Activated naive CD4-positive, alpha-beta T cell treated with anti-CD3 and anti-CD28 coated beads, Interleukin-2, amount 10 ng/mL, durations not matched to agents 7 days and 5 days (primary cell): ENCODE measurements at regions not wholly inside any gene's neighbourhood (a gene's known extent, or its start where the extent isn't known, plus 50 kb on each side); places are given as distances from the start of the nearest gene placed in this dataset.

Experiments
- CTCF ChIA-PET: fragments of 350-600 bp; sonication (Branson Sonifier 250); formaldehyde crosslinking; loops from one replicate; lab custom pipeline; 2021; ENCODE audit warnings: antibody characterized with exemption; lab: Charles Lee
- DNase-seq: peaks from one replicate; pipeline ENCODE4 v3.0.0-alpha.2; 2020
- H3K27ac Mint-ChIP-seq: one replicate; pipeline ENCODE4 v1.8.0; 2021; ENCODE audit warnings: mild to moderate bottlenecking, moderate library complexity, mixed read lengths
- H3K27me3 Mint-ChIP-seq: one replicate; pipeline ENCODE4 v1.8.0; 2021; ENCODE audit warnings: mild to moderate bottlenecking, mixed read lengths
- H3K36me3 Mint-ChIP-seq: one replicate; pipeline ENCODE4 v1.8.0; 2021; ENCODE audit warnings: mixed read lengths
- H3K4me1 Mint-ChIP-seq: one replicate; pipeline ENCODE4 v1.8.0; 2021; ENCODE audit warnings: mixed read lengths
- H3K4me3 Mint-ChIP-seq: one replicate; pipeline ENCODE4 v1.8.0; 2021; ENCODE audit warnings: mild to moderate bottlenecking, moderate library complexity, mixed read lengths
- H3K9me3 Mint-ChIP-seq: one replicate; pipeline ENCODE4 v1.8.0; 2021; ENCODE audit warnings: mixed read lengths

DNA sequence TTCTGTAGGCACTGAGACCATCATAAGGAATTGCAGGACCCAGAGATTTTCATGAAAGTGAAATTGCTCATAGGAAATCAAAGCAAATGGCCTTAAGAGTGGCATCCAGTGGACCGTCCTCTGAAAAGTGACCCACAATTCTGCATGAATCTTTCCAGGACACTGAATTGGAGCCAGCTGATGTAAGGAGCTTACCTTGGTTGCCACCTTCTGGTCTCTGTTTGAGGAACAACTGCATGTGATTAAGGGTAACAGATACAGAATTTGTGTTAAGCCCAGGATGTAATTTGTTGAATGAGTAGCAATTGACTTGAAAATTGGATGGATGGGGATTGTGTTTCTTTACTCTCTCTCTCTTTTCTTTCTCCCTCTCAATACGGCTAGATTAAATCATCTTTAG is 49.9 kb upstream of the GAS1 start:
- no peak for DNase-seq
- Mint-ChIP-seq H3K27me3 (no peaks in the 10 kb centered on the region), H3K36me3 (no peaks in the 10 kb centered on the region), H3K27ac (no peak overlapping the region), H3K4me1 (no peaks in the 10 kb centered on the region), H3K4me3 (no peak overlapping the region), H3K9me3 (no peaks in the 10 kb centered on the region)
- CTCF ChIA-PET: no interaction called here

DNA sequence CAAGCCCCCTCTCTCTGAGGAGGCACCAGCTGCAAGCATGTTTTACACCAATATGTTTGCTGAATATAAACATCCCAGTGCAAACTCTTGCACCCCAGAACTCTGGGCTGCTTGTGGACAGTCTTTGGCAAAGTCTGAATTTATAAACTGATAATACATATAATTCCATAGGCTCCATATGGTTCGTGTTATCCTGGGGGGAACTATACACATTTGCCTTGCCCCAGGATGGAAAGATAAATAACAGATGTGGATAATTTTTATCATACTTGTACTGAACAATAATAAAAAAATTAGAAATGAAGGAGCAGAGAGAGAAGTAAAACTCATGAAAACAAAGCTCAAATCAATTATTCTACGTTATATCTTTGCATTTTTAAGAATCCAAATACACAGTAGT is 50.6 kb upstream of the GAS1 start:
- Mint-ChIP-seq H3K4me3 (no peak overlapping the region), H3K36me3 (no peaks in the 10 kb centered on the region), H3K9me3 (no peaks in the 10 kb centered on the region), H3K27me3 (no peaks in the 10 kb centered on the region), H3K27ac (no peak overlapping the region), H3K4me1 (no peaks in the 10 kb centered on the region)
- no peak for DNase-seq
- CTCF ChIA-PET: no interaction called here

DNA sequence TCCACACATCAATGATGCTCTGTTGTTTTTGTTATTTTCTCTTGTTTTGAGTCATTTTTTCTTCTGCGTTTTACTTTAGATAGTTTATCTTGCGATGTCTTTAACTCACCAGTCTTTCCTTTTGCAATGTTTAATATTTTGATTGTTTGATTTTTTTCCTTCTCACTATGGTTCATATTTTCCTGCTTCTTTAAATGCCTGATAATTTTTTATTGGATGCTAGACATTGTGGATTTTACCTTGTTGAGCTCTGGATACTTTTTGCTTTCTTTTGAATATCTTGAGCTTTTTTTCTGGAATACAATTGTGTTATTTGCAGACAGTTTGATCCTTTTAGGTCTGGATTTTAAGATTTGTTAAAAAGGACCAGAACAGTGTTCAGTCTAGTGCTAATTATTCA is 55.2 kb upstream of the GAS1 start:
- Mint-ChIP-seq H3K36me3 (no peaks in the 10 kb centered on the region), H3K4me1 (no peaks in the 10 kb centered on the region), H3K27me3 (no peaks in the 10 kb centered on the region), H3K4me3 (no peak overlapping the region), H3K9me3 (no peaks in the 10 kb centered on the region), H3K27ac (no peak overlapping the region)
- CTCF ChIA-PET: no interaction called here
- no peak for DNase-seq

DNA sequence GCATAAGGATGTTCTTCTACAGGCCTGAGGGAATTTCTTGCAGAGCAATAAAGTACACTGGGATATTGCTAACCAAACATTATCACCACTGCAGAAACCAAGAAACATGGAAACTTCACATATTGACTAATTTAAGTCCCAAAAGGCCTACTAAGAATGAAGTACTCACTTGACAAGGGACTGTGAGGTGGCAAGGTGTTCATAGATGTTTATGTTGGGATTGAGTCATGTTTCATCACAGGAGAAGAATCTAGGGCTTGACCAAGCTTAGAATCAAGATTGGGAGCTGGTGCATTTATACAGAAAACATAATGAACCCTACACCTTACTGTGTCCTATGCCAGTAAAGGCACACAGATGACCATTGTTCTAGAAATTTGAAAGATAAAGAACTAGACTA is 56.7 kb upstream of the GAS1 start:
- CTCF ChIA-PET: no interaction called here

DNA sequence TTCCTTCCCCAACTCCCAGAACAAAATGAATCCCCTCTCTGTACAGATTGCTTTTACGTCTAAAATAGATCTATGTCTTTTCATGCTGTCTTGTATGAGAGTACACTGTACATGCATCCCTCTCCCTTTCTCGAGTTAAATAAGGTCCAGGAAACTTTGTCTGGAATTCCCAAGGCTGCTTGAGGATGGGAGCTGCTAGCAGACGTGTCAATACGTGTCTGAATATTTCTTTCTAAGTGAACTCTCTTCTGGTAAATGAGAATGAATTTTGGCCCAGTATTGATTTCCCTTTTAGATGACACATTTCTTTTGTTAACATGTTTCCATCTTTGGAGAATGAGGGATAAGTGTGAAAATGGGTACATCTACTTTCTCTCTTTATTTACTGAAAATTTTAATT is 59.6 kb upstream of the GAS1 start:
- DNase-seq: no peak
- no peaks in the 10 kb centered on the region for H3K9me3 Mint-ChIP-seq
- no peak overlapping the region for H3K4me3 Mint-ChIP-seq
- no peak overlapping the region for H3K27ac Mint-ChIP-seq
- no peaks in the 10 kb centered on the region for H3K36me3 Mint-ChIP-seq
- CTCF ChIA-PET: no interaction called here
- no peaks in the 10 kb centered on the region for H3K27me3 Mint-ChIP-seq
- no peaks in the 10 kb centered on the region for H3K4me1 Mint-ChIP-seq

More for the DNA sequence above, 56.7 kb upstream of the GAS1 start:
- Mint-ChIP-seq H3K4me1 (no peaks in the 10 kb centered on the region), H3K27me3 (no peaks in the 10 kb centered on the region), H3K4me3 (no peak overlapping the region), H3K36me3 (no peaks in the 10 kb centered on the region), H3K27ac (no peak overlapping the region), H3K9me3 (no peaks in the 10 kb centered on the region)
- no peak for DNase-seq

DNA sequence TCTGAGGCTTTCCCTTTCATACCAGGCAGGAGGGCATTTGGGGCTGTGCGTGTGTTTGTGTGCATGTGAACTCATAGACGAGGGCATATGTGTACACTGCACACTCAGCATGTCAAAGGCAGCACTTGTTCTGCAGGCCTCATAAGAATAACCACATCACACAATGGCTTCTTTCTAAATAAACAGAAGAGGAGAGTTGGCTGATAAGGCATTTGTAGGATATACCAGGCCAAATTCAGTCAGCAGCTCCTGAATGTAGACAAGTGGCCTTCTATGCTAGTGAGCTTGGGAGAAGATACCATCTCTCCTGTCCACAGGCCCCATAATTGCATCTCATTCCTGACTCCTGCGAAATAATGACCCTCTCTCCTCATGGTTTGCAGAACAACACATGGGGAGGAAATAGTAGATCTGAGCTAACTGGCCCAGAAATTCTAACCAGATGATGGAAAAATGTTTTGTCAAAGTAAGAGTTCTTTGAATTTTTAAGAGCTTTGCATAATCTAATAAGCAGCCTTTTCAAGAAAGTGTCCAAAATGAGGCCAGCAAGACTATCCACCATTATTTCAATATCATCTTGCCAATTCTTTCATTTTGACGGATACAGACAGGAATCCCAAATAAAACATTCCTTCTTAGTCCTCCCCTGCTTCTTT is 60.5 kb upstream of the GAS1 start:
- Mint-ChIP-seq H3K4me3 (no peak overlapping the region), H3K36me3 (no peaks in the 10 kb centered on the region), H3K4me1 (no peaks in the 10 kb centered on the region), H3K27me3 (no peaks in the 10 kb centered on the region), H3K9me3 (no peaks in the 10 kb centered on the region), H3K27ac (no peak overlapping the region)
- DNase-seq: no peak
- CTCF ChIA-PET: no interaction called here

DNA sequence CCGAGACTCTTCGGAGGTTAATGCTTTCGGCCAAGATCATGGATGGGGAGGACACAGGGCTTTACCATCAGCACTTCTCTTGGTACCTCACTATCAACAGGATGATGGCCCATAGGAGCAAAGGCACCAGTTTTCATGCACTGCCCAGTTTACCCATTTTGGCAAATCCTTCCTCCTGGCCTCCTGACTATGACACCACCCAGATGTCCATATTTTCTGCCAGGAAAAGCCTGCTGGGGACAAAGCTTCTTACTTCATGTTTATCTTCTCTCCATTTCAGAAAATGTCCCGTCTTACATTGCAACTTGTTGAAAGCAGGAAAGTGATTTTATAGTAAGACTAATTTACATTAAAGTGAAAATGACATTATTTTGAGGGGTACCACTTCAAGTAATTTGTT is 61.4 kb upstream of the GAS1 start:
- CTCF ChIA-PET: no interaction called here
- H3K27ac Mint-ChIP-seq: no peak overlapping the region
- H3K36me3 Mint-ChIP-seq: no peaks in the 10 kb centered on the region
- H3K4me1 Mint-ChIP-seq: no peaks in the 10 kb centered on the region
- no peaks in the 10 kb centered on the region for H3K27me3 Mint-ChIP-seq
- H3K4me3 Mint-ChIP-seq: no peak overlapping the region
- DNase-seq: no peak
- no peaks in the 10 kb centered on the region for H3K9me3 Mint-ChIP-seq

DNA sequence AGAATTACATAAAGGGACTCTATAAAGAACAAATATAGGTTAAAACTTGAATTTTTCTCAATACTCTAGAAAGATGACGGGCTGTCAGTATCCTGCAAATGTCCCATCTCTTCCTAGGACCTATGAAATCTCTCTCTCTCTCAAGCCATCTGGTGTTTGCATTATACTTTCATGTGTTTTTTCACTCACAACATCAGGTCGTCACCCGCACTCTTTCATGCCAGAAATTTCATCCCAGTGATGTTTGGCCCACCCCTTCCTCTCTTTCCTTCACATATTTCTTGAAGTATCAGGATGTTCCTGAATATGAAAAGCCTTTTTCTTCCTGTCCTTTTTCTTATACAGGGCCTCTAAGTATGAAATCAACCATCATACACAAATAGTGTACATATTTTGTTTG is 63.3 kb upstream of the GAS1 start:
- Mint-ChIP-seq H3K9me3 (no peaks in the 10 kb centered on the region), H3K36me3 (no peaks in the 10 kb centered on the region), H3K27ac (no peak overlapping the region), H3K27me3 (no peaks in the 10 kb centered on the region), H3K4me1 (no peaks in the 10 kb centered on the region), H3K4me3 (no peak overlapping the region)
- CTCF ChIA-PET: no interaction called here
- DNase-seq: no peak

DNA sequence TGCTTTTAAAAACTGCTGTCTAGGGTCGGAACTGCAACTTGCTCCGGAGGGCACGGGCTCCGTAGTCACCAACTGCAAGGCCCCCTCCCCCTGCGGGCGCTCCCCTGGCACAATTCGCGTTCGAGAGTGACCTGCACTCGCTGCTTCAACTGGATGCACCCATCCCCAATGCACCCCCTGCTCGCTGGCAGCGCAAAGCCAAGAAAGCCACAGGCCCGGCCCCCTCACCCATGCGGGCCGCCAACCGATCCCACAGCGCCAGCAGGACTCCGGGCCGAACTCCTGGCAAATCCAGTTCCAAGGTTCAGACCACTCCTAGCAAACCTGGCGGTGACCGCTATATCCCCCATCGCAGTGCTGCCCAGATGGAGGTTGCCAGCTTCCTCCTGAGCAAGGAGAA is 64.2 kb upstream of the GAS1 start:
- H3K27ac Mint-ChIP-seq: no peak overlapping the region
- no peak for DNase-seq
- no peak overlapping the region for H3K4me3 Mint-ChIP-seq

DNA sequence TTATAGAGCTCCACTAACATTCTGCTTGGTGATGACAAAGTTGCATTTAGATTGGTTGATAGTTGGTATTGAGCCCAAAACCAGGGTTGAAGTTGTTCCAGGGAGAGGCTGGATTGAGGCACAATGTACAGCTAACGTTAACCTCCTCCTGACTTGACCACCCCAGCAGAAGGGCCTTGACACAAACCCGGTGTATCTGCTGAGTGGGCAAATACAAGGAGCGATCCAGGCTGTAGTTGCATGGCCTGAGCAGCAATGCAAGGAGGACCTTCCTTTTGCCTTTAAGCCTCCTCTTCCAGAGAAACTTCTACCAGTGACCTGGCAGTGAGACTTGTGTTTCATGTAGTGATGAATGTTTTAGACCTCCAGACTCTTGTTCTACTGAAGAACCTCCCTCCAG is 66.2 kb upstream of the GAS1 start:
- Mint-ChIP-seq H3K27ac (no peak overlapping the region), H3K36me3 (no peaks in the 10 kb centered on the region), H3K27me3 (no peaks in the 10 kb centered on the region), H3K9me3 (no peaks in the 10 kb centered on the region), H3K4me1 (no peaks in the 10 kb centered on the region), H3K4me3 (no peak overlapping the region)
- no peak for DNase-seq
- CTCF ChIA-PET: no interaction called here

More for the DNA sequence above, 64.2 kb upstream of the GAS1 start:
- Mint-ChIP-seq H3K9me3 (no peaks in the 10 kb centered on the region), H3K27me3 (no peaks in the 10 kb centered on the region), H3K4me1 (no peaks in the 10 kb centered on the region), H3K36me3 (no peaks in the 10 kb centered on the region)
- CTCF ChIA-PET: no interaction called here

DNA sequence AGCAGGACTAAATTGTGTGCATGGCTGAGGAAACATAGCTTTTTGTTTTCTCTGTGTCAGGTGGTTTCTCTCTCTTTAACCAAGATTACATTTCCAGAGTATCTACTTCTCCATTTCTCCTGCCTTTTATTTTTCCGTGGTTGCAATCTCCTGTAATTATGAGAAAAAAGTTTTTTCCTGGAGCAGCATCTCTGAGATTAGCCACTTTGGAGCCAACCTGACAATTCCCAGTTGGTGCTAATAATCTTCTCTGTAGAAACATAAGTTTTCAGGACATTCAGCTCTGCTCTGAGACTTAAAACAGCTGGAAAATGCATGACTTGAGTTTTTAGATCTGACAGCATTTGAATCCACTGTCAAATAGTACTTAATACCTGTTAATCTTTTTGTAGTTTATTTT is 67.1 kb upstream of the GAS1 start:
- CTCF ChIA-PET: no interaction called here
- no peak overlapping the region for H3K4me3 Mint-ChIP-seq
- H3K36me3 Mint-ChIP-seq: no peaks in the 10 kb centered on the region
- H3K4me1 Mint-ChIP-seq: no peaks in the 10 kb centered on the region
- H3K27me3 Mint-ChIP-seq: no peaks in the 10 kb centered on the region
- H3K9me3 Mint-ChIP-seq: no peaks in the 10 kb centered on the region
- H3K27ac Mint-ChIP-seq: no peak overlapping the region
- no peak for DNase-seq

DNA sequence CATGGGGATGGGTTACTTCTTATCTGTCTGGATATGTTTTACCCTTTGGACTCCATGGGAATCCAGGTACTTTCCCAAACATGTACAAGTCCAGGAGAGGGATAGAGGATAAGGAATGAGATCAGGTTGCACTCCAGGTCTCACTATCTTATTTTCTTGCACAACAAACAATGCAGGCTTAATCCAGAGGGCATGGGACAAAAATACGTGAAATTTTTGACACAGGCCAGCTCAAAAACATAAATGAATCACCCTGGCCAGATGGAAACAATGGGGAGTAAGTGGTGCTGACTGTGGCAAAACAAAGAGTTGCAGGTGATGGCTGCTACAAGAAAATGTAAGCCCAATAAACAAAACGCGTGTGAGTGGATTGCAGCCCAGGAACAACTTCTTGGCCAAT is 69.4 kb upstream of the GAS1 start:
- no peaks in the 10 kb centered on the region for H3K27me3 Mint-ChIP-seq
- CTCF ChIA-PET: no interaction called here
- no peaks in the 10 kb centered on the region for H3K9me3 Mint-ChIP-seq
- no peaks in the 10 kb centered on the region for H3K4me1 Mint-ChIP-seq
- H3K27ac Mint-ChIP-seq: no peak overlapping the region
- no peak for DNase-seq
- no peaks in the 10 kb centered on the region for H3K36me3 Mint-ChIP-seq
- no peak overlapping the region for H3K4me3 Mint-ChIP-seq

DNA sequence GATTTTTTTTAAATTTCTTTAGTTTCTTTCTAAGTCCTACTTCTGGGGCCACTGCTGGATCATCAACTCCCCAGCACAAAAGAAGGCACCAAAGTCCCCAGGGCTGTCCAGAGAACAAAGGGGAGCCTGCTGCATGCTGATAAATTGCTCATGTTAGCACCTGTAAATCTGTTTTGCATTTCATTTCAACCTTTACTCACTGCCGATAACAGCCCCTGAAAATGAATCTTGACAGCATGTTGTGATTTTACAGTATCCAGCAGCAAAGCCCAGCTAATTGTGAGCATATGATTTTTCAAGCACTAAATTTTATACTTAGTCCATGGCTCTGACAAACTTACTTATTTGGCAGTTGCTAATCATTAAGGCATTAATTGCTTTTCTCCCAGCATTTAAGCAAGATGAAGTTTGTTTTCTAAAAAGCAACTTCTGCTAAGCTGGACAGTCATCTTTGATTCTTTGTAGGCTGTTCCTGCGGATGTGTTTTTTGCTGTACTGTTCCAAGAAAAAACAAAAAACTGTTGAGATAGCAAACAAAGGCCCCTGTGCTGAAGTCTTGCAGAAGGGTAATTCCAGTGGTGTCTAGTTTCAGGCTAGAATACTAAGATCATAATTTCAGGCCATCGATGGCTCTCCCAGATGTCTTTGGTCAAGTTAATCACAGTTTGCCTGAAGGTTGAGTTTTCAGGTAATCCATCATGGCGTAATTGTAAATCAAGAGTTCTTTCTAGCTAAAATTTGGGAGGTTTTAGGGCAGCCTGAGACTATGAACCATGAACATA is 73.1 kb upstream of the GAS1 start:
- no peaks in the 10 kb centered on the region for H3K9me3 Mint-ChIP-seq
- no peaks in the 10 kb centered on the region for H3K36me3 Mint-ChIP-seq
- H3K27me3 Mint-ChIP-seq: no peaks in the 10 kb centered on the region
- H3K4me3 Mint-ChIP-seq: no peak overlapping the region
- DNase-seq: no peak
- H3K4me1 Mint-ChIP-seq: no peaks in the 10 kb centered on the region
- CTCF ChIA-PET: no interaction called here
- H3K27ac Mint-ChIP-seq: no peak overlapping the region

DNA sequence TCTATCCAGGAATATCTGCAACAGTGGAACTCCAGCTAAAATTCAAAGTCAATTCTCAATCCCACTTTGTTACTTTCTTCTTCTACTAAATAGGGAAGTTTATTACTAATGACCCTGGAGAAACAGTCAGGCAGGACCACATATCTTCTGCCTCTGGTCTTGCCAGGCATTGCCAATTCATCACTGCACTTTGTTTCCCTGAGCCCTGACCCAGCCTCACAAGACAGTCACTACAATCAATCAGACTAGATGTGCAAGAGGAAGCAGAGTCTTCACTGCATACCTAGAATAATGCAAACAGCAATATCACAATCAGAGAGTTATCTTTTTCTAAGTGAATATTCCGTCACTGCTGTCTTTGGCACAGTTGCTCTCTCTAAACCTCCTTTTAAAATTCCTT is 74.9 kb upstream of the GAS1 start:
- CTCF ChIA-PET: no interaction called here
- Mint-ChIP-seq H3K27me3 (no peaks in the 10 kb centered on the region), H3K9me3 (no peaks in the 10 kb centered on the region), H3K4me1 (no peaks in the 10 kb centered on the region), H3K36me3 (no peaks in the 10 kb centered on the region), H3K4me3 (no peak overlapping the region), H3K27ac (no peak overlapping the region)
- no peak for DNase-seq

DNA sequence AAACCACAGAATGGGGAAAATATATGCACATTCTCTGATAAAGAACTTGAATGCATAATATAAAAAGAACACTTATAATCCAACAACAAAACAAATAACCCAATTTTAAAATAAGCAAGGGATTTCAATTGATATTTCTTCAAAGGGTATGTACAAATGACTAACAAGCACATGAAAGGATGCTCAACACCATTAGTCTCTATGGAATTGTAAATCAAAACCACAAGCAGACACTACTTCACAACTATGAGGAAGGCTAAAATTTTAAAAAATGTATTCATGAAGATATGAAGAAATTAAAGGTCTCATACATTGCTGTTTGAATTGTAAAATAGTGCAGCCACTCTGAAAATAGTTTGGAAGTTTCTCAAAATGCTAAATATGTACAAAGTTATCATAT is 78.9 kb upstream of the GAS1 start:
- CTCF ChIA-PET: no interaction called here
- Mint-ChIP-seq H3K4me3 (no peak overlapping the region), H3K36me3 (no peaks in the 10 kb centered on the region), H3K27me3 (no peaks in the 10 kb centered on the region), H3K27ac (no peak overlapping the region), H3K4me1 (no peaks in the 10 kb centered on the region), H3K9me3 (no peaks in the 10 kb centered on the region)
- no peak for DNase-seq
